HG02571 (cell line): ENCODE measurements at regions not wholly inside any gene's neighbourhood (a gene's known extent, or its start where the extent isn't known, plus 50 kb on each side); places are given as distances from the start of the nearest gene placed in this dataset.

ENCODE experiments used
- ATAC-seq: cut with Tn5 transposase; IDR thresholded peaks from one replicate; pipeline ENCODE4 v1.9.1; 2021; ENCODE audit warnings: mild to moderate bottlenecking, moderate library complexity; ENCODE audit not compliant: unreplicated experiment

GRCh38 chr11:82384308-82384707 lies 349.4 kb downstream of the FAM181B start:
- no peak for ATAC-seq

- no peak for ATAC-seq
These were observed 359.7 kb downstream of the FAM181B start for GRCh38 chr11:82373781-82374542.

DNA sequence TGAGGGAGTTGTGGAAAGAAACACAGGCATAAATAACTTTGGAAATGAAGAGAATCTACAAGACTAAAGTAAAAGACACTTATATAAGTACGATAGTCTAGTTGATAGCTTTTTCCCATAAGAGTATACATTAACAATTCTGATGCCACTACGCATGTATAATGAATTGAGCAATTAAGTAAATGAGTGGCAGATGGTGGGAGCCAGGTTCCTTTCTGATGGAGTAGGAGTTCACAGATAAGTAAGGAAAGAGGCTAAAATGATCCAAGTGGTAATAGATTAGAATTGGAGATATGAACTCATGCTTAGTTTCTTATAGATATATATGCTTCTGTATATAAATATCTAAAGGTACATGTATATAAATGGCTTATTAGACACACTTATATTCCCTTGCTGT lies 368.3 kb downstream of the FAM181B start:
- no peak for ATAC-seq

DNA sequence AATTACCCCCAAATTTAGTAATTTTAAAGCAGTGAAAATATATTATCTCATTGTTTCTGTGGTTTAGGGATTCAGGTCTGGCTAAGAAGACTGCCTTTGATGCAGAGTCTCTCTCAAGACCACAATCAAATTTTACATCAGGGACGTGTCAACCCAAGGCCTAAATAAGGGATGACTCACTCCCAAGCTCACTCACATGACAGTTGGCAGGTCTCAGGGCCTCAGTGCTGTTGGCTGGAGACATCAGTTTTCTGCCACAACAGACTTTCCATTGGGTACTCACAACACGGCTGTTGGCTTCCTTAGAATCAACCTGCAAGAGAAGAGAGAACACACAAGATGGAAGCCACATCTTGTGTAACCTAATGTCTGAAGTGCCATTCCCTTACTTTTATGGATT lies 377.3 kb downstream of the FAM181B start:
- no peak for ATAC-seq

GRCh38 chr11:82355313-82355823 lies 378.3 kb downstream of the FAM181B start:
- no peak for ATAC-seq

DNA sequence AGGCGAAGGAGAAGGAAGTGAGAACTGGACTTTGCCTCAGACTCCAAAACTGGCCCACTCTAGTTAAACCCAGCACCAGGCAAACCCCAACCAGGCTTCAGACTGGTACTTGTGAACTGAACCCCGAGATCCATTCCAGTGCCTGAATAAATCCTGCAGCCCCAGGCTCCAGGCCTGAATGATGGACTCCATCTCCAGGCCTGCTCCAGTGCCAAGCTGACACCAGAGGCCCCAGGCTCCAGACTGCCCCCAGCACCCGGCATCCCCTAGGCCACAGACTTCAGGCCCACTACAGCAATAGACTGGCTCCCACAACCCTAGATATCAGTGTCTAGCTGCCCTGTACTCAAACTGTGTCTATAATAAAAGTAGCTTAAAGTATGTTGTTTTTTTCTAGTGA lies 406.8 kb downstream of the FAM181B start:
- ATAC-seq: no peak

DNA sequence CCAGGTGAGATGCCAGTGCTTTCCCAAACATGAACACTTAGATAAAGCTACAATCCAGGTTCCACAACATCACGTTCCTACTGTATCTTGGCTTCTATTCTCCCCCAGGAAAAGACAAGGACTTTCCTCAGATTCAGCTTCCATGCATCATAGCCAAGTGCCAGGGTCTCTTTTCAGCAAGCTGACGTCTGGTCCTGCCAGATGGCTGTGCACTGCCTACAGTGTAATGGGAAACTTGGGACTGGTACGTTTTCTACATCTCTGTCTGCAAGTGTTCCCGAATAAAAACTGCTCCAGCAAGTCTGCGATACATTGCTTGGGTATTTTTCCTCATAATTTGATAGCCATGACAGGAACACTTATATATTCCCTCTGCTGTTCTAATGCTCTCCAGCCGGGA lies 412.5 kb downstream of the FAM181B start:
- ATAC-seq: no peak

GRCh38 chr11:82315093-82315492 lies 418.6 kb downstream of the FAM181B start:
- ATAC-seq: no peak

- no peak for ATAC-seq
These were observed 424.7 kb downstream of the FAM181B start for GRCh38 chr11:82308979-82309378.

- ATAC-seq: no peak
These were observed 428.5 kb downstream of the FAM181B start for GRCh38 chr11:82305123-82305522.

- ATAC-seq: no peak
These were observed 430.0 kb downstream of the FAM181B start for GRCh38 chr11:82303671-82304070.

GRCh38 chr11:82288471-82288870 lies 445.2 kb downstream of the FAM181B start:
- no peak for ATAC-seq

- no peak for ATAC-seq
These were observed 462.8 kb downstream of the FAM181B start for GRCh38 chr11:82270870-82271269.

DNA sequence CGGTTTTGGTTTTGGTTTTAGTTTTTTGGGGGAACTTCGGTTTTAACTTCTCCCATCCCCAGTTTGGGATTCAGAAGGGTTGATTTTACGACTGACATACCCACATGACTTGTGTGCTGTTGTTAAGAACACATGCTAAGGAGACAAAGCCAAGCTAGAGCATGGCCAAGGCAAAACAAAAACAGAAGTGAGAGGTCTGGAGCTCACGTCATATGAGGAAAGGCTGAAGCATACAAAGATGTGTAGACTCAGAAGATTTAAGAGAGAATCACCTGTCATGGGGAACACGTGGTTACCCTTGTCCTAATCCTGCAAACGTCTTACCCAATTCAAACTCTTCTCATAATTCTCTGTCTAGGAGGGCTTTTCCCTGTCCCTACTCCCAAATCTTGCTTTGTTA lies 465.0 kb downstream of the FAM181B start:
- ATAC-seq: no peak

GRCh38 chr11:82267186-82267585 lies 466.5 kb downstream of the FAM181B start:
- ATAC-seq: no peak

GRCh38 chr11:82261367-82261766 lies 472.3 kb downstream of the FAM181B start:
- ATAC-seq: no peak

GRCh38 chr11:82250047-82250446 lies 483.6 kb downstream of the FAM181B start:
- no peak for ATAC-seq

DNA sequence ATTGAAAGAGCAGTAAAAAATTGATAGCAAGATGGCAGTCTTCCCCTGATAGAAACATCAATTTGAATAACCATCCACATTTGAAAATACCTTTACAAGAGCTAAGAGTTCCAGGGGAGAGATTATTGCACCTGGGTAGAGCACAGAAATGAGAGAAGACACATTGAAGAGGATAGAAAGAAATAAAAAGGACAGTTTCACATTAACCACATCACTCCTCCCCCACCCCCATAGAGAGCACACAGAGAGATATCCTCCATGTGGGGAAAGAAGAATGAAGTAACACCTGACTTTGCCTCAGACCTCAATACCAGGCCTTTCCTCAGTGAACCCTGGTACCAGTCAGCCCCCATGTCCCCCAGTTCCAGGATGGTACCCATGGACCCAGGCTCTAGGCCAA lies 486.7 kb downstream of the FAM181B start:
- no peak for ATAC-seq

- no peak for ATAC-seq
These were observed 494.2 kb downstream of the FAM181B start for GRCh38 chr11:82239498-82239897.

GRCh38 chr11:82234256-82234655 lies 499.4 kb downstream of the FAM181B start:
- ATAC-seq: no peak

DNA sequence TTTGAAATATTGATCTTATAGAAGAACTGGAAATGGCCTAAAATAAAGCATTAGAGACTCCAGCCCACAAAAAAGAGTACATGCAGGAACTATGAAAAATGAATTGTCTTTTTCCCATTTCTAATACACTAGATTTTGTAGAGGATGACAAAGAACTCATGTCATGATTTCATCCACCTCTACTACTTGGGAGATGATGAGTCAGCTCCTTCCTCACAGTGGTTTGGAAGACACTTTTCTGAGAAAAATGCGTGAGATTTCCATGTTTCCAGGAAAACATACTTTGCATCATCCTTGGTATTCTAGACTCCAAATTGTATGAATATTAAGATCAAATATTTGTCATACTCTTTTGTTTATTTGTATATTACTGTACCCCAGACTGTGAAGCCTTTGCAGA lies 500.5 kb downstream of the FAM181B start:
- no peak for ATAC-seq

DNA sequence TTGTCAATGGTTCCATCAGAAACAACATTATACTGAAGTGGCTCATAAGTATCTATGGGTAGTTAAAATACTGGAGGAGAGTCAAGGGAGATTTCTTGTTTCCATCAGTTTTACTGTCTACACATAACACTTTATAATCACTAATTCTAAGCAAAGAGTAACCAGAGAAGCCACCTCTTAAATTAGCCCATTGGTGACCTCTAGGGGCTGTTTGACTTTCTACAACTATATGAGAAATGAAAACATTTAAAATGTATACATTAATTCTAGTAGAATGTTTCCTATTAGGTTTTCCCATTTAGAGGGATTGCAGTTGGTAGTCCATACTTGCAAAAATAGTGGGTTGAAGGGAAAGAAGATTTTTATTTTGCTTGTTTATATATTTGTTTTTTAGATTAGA lies 504.3 kb downstream of the FAM181B start:
- no peak for ATAC-seq

DNA sequence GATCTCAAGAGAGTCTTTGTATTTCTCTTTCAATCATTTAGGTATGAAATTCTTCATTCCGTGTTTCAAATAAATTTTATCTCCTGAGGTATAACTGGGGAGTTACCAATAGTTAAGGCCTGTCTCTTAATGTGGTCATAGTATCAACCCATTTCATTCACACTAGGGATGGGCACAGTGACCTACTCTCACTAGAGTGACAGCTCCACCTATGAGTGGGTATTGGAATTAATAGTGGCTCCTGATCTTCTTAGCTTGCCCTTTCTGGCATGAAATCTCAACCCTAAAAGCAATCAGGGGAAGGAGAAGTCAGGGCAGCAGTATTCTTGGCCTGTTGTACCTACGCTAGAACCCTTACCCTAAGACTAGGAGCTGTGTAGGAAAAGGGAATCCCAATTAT lies 507.7 kb downstream of the FAM181B start:
- no peak for ATAC-seq
